ENCODE measurements at regions not wholly inside any gene's neighbourhood (a gene's known extent, or its start where the extent isn't known, plus 50 kb on each side); places are given as distances from the start of the nearest gene placed in this dataset.

DNA sequence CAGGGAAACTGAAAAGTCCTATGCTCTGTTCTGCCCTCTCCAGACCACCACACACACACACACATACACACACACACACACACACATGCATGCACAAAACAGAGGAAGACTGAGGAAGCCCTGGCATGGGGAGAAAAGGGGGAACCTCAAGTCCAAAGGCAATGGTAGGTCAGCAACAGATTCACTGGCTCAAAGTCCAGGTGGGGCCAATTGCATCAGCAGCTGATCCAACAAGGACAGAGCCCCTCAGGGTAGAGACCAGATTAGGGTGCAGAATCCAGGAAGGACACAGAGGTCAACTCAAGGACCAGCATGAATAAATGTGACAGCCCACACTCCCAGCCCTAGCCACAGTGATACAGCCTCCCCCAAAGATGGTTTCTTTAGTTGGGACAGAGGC, 425.0 kb upstream of the SOX5 start:
- no peak overlapping the region for H3K27ac ChIP-seq (replicated peaks)
- H3K27me3 ChIP-seq (ENCODE audit: insufficient read depth, poor library complexity, severe bottlenecking) = no peaks in the 10 kb centered on the region
- TF ChIP-seq, protein P1, sequence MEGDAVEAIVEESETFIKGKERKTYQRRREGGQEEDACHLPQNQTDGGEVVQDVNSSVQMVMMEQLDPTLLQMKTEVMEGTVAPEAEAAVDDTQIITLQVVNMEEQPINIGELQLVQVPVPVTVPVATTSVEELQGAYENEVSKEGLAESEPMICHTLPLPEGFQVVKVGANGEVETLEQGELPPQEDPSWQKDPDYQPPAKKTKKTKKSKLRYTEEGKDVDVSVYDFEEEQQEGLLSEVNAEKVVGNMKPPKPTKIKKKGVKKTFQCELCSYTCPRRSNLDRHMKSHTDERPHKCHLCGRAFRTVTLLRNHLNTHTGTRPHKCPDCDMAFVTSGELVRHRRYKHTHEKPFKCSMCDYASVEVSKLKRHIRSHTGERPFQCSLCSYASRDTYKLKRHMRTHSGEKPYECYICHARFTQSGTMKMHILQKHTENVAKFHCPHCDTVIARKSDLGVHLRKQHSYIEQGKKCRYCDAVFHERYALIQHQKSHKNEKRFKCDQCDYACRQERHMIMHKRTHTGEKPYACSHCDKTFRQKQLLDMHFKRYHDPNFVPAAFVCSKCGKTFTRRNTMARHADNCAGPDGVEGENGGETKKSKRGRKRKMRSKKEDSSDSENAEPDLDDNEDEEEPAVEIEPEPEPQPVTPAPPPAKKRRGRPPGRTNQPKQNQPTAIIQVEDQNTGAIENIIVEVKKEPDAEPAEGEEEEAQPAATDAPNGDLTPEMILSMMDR (IDR thresholded peaks at IDR 0.05; ENCODE audit: insufficient read depth, low read length) = no peak
- no peak for TF ChIP-seq POLR2AphosphoS5 (IDR thresholded peaks at IDR 0.05; ENCODE audit: low read depth)
- TF ChIP-seq SPI1 (IDR thresholded peaks at IDR 0.05; ENCODE audit: borderline replicate concordance, low read depth) = no peak
- TF ChIP-seq GABPA (IDR thresholded peaks at IDR 0.05; ENCODE audit: low read depth) = no peak
- TF ChIP-seq, protein P2, sequence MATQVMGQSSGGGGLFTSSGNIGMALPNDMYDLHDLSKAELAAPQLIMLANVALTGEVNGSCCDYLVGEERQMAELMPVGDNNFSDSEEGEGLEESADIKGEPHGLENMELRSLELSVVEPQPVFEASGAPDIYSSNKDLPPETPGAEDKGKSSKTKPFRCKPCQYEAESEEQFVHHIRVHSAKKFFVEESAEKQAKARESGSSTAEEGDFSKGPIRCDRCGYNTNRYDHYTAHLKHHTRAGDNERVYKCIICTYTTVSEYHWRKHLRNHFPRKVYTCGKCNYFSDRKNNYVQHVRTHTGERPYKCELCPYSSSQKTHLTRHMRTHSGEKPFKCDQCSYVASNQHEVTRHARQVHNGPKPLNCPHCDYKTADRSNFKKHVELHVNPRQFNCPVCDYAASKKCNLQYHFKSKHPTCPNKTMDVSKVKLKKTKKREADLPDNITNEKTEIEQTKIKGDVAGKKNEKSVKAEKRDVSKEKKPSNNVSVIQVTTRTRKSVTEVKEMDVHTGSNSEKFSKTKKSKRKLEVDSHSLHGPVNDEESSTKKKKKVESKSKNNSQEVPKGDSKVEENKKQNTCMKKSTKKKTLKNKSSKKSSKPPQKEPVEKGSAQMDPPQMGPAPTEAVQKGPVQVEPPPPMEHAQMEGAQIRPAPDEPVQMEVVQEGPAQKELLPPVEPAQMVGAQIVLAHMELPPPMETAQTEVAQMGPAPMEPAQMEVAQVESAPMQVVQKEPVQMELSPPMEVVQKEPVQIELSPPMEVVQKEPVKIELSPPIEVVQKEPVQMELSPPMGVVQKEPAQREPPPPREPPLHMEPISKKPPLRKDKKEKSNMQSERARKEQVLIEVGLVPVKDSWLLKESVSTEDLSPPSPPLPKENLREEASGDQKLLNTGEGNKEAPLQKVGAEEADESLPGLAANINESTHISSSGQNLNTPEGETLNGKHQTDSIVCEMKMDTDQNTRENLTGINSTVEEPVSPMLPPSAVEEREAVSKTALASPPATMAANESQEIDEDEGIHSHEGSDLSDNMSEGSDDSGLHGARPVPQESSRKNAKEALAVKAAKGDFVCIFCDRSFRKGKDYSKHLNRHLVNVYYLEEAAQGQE (IDR thresholded peaks at IDR 0.05; ENCODE audit: insufficient replicate concordance, low read depth) = no peak
- DNase-seq (ENCODE audit: low read depth in 1 of 2, low spot score in 1 of 2) = no peak
- H3K4me3 ChIP-seq (replicated peaks; ENCODE audit: insufficient read depth, low read length) = no peak overlapping the region

DNA sequence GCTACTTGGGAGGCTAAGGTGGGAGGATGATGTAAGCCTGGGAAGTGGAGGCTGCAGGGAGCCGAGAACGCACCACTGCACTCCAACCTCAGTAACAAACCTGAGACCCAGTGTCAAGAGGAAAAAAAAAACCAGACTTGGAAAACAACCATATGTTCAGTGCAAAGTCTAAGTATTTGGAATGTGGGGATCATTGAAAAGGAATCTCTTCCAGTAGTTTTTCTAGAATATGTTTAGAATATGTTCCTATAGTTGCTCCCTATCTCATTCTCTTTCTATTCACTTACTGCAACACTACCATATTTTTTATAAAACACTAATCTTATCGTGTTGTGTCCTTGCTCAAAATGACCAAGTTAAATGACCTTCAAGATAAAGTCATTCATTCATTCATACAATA, 423.5 kb upstream of the SOX5 start:
- no peak for TF ChIP-seq SPI1 (IDR thresholded peaks at IDR 0.05; ENCODE audit: borderline replicate concordance, low read depth)
- TF ChIP-seq, protein P1 (IDR thresholded peaks at IDR 0.05; ENCODE audit: insufficient read depth, low read length) = no peak
- TF ChIP-seq, protein P2 (IDR thresholded peaks at IDR 0.05; ENCODE audit: insufficient replicate concordance, low read depth) = no peak
- no peak for TF ChIP-seq POLR2AphosphoS5 (IDR thresholded peaks at IDR 0.05; ENCODE audit: low read depth)
- no peak for TF ChIP-seq GABPA (IDR thresholded peaks at IDR 0.05; ENCODE audit: low read depth)
- H3K27ac ChIP-seq (replicated peaks) = no peak overlapping the region
- H3K4me3 ChIP-seq (replicated peaks; ENCODE audit: insufficient read depth, low read length) = no peak overlapping the region
- DNase-seq (ENCODE audit: low read depth in 1 of 2, low spot score in 1 of 2) = no peak
- H3K27me3 ChIP-seq (ENCODE audit: insufficient read depth, poor library complexity, severe bottlenecking) = no peaks in the 10 kb centered on the region

DNA sequence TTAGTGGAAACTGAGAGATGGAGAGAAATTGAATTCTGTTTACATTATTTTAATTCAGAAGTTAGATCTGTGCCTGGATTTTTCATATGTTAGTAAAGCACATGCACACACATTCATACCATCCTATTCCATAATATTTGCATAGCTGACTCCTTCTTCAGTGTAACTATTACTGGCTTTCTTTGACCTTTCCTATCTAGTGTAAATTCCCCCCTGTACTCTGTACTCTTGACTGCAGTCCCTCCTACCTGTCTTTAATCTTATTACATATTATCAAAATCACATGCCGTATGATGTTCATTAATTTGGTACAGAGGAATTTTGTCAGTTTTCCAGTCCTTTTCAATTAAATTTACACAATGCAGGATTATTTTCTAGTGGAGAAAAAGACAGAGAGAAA, 417.0 kb upstream of the SOX5 start:
- H3K27ac ChIP-seq (replicated peaks) = no peak overlapping the region
- no peak for DNase-seq (ENCODE audit: low read depth in 1 of 2, low spot score in 1 of 2)
- H3K27me3 ChIP-seq (ENCODE audit: insufficient read depth, poor library complexity, severe bottlenecking) = no peaks in the 10 kb centered on the region
- no peak overlapping the region for H3K4me3 ChIP-seq (replicated peaks; ENCODE audit: insufficient read depth, low read length)
- TF ChIP-seq, protein P1 (IDR thresholded peaks at IDR 0.05; ENCODE audit: insufficient read depth, low read length) = no peak
- no peak for TF ChIP-seq SPI1 (IDR thresholded peaks at IDR 0.05; ENCODE audit: borderline replicate concordance, low read depth)
- TF ChIP-seq, protein P2 (IDR thresholded peaks at IDR 0.05; ENCODE audit: insufficient replicate concordance, low read depth) = no peak
- TF ChIP-seq POLR2AphosphoS5 (IDR thresholded peaks at IDR 0.05; ENCODE audit: low read depth) = no peak
- TF ChIP-seq GABPA (IDR thresholded peaks at IDR 0.05; ENCODE audit: low read depth) = no peak
